HG02884 (cell line): ENCODE measurements at regions not wholly inside any gene's neighbourhood (a gene's known extent, or its start where the extent isn't known, plus 50 kb on each side); places are given as distances from the start of the nearest gene placed in this dataset.
"Not testable (repeated sequence)": the region's sequence is repeated elsewhere in the genome, so short reads cannot be mapped to it uniquely, and the experiment has no call there.

ENCODE experiments used
- ATAC-seq: cut with Tn5 transposase; IDR thresholded peaks from one replicate; pipeline ENCODE4 v1.9.1; 2021; ENCODE audit warnings: mild to moderate bottlenecking, moderate library complexity; ENCODE audit not compliant: unreplicated experiment

GRCh38 chr7:81154565-81154964, 235.7 kb upstream of the SEMA3C start:
- ATAC-seq: no peak

- not testable (repeated sequence) for ATAC-seq
Measured at GRCh38 chr7:81152925-81153324, 234.1 kb upstream of the SEMA3C start.

GRCh38 chr7:81150951-81151361, 232.1 kb upstream of the SEMA3C start:
- ATAC-seq: no peak

DNA sequence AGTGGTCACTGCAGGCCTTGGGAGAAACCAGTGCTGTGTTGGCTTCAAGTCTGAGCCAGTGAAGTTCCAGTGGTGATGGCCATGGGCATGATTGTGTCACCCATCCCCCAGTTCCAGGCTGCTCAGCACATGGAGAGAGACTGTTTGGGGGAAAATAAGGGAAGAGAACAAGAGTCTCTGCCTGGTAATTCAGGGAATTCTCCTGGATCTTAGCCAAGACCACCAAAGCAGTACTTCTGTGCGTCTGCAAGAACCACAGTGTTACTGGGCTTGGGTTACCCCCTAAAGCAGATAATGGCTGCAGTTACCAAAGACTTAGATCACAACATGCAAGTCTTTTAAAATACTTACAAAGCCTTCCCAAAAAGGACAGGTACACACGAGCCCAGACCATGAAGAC, 225.0 kb upstream of the SEMA3C start:
- ATAC-seq: no peak

DNA sequence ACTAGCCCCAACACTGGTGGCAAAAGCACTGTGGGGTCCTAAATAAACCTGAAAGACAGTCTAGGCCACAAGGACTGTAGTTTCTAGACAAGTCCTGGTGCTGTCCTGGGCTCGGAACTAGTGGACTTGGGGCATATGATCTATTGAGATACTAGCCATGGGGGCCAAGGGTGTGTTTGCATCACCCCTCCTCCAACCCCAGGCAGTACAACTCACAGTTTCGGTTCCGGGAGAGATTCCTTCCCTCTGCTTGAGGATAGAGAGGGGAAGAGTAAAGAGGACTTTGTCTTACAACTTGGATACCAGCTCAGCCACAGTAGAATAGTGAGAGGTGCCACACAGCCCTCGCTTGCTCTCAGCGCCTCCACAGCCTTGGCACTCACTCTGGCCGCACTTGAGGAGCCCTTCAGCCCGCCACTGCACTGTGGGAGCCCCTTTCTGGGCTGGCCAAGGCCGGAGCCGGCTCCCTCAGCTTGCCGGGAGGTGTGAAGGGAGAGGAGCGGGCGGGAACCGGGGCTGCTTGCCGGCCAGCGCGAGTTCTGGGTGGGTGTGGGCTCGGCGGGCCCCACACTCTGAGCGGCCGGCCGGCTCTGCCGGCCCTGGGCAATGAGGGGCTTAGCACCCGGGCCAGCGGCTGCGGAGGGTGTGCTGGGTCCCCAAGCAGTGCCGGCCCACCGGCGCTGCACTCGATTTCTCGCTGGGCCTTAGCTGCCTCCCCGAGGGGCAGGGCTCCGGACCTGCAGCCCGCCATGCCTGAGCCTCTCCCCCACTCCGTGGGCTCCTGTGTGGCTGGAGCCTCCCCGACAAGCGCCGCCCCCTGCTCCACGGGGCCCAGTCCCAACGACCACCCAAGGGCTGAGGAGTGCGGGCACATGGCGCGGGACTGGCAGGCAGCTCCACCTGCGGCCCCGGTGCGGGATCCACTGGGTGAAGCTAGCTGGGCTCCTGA, 222.7 kb upstream of the SEMA3C start:
- not testable (repeated sequence) for ATAC-seq

GRCh38 chr7:81140775-81141174, 221.9 kb upstream of the SEMA3C start:
- no peak for ATAC-seq

- no peak for ATAC-seq
Measured at GRCh38 chr7:81140252-81140651, 221.4 kb upstream of the SEMA3C start.

DNA sequence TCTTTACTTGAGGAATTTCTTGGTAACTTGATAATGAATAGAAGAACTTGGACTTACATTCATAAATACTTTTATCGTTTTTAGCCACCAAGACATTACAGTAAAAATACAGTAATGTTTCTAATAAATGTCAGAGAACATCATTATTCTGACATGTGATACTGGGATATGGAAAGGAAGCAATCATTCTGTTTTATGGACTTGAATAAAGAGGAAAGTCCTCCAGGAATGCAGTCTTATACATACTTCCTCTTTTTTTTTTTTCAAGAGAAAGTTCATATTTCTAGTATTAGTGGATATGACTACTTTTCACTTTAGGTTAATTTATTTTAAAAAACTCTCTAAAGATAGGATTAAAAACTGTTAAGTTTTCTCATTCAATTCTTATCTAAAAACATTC, 220.0 kb upstream of the SEMA3C start:
- no peak for ATAC-seq

DNA sequence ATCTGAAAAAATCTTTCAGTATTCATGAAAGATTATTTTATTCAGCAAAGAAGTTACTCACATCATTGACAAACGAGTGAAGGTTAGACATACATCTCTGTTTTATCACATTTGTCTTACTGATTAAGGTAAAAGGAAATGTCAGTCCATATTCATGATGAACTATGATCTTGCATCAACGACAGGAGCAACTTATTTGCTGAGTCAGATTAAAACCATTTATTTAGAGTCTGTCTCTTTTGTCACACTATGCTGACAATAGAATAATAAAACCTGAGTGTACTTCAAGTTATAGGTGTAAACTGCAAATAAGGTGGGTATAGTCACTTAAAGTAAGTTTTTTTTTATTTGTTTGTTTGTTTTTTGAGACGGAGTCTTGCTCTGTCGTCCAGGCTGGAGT, 216.5 kb upstream of the SEMA3C start:
- no peak for ATAC-seq

DNA sequence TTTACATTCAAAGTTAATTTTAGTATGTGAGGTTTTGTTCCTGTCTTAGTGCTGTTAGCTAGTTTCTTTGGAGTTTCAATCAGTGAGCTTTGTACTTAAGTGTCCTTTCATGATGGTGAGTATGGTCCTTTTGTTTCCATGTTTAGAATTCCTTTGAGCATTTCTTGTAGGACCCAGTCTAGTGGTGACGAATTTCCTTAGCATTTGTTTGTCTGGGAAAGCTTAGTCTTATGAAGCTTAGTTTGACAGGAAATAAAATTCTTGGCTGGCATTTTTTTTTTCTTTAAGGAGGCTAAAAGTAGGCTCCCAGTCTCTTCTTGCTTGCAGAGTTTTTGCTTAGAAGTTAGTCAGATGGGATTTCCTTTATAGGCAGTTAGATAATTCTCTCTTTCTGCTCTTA, 209.2 kb upstream of the SEMA3C start:
- ATAC-seq: no peak

- ATAC-seq: no peak
Measured at GRCh38 chr7:81120803-81121202, 202.0 kb upstream of the SEMA3C start.

- ATAC-seq: no peak
Measured at GRCh38 chr7:81120111-81120510, 201.3 kb upstream of the SEMA3C start.

- ATAC-seq: no peak
Measured at GRCh38 chr7:81114633-81115032, 195.8 kb upstream of the SEMA3C start.

GRCh38 chr7:81112731-81113130, 193.9 kb upstream of the SEMA3C start:
- no peak for ATAC-seq

- ATAC-seq: no peak
Measured at GRCh38 chr7:81111781-81112540, 193.1 kb upstream of the SEMA3C start.

DNA sequence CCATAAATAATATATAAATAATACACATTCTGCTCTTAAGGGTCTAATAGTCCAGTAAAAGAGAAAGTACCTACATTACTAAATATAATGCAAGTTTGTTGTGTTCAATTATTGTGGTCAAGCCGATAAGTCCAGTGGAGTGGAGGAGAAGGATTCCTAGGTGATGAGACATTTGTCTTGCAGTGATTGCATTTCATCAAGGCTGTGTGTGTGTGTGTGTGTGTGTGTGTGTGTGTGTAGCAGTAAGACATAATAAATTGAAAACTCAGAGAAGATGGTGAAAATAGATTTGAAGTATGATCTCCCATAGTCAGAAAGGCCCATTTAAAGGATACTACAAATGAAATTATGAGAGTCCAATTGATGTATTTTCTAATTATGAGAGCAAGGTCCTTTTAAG, 192.5 kb upstream of the SEMA3C start:
- no peak for ATAC-seq

GRCh38 chr7:81110673-81111072, 191.8 kb upstream of the SEMA3C start:
- ATAC-seq: no peak

DNA sequence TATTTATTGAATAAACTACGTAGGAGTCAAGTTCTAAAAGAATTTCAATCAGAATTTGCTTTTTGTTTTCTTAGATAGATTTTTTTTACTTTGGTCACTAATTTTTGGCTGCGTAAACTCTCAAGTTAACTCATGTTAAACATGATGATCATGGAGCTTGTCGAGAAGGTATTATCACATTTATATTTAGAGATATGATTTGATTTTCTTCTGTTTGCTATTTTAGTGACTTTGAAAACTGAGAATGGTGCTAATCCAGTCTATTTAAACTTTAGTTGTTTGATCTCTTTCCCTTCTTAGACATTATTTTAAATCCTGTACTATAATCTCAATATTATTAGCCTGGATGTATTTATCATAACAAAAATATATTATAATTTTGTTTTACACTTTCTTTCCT, 179.4 kb upstream of the SEMA3C start:
- no peak for ATAC-seq

GRCh38 chr7:81094952-81095351, 176.1 kb upstream of the SEMA3C start:
- ATAC-seq: no peak

- no peak for ATAC-seq
Measured at GRCh38 chr7:81081616-81082015, 162.8 kb upstream of the SEMA3C start.

DNA sequence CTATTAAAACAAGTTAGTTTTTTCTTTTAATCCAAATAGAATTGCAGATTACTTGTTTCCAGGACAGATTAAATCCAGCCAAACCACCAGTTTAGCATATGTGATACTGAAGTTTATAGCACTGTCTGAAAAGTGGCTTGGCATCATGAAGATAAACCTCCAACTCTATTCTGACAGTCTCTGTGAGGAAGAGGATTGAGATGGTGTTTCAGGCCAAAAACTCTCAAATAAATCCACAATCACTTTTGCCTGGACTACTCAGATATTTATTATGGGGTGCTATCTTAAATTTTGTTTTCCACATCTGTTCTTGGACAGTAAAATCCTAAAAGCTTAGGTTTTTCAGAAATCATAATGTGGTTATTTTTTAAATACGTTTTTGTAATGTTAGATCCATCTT, 161.7 kb upstream of the SEMA3C start:
- ATAC-seq: no peak

GRCh38 chr7:81079746-81080145, 160.9 kb upstream of the SEMA3C start:
- ATAC-seq: no peak
